Loucy (cell line): ENCODE measurements at regions not wholly inside any gene's neighbourhood (a gene's known extent, or its start where the extent isn't known, plus 50 kb on each side); places are given as distances from the start of the nearest gene placed in this dataset.

Source experiments
- CTCF ChIP-seq: fragments of 200-600 bp; sonication (generic); conservative IDR thresholded peaks from 2 replicates; pipeline ENCODE4 v1.5.1; 2014; ENCODE audit warnings: mild to moderate bottlenecking, antibody characterized with exemption, low read length
- EZH2phosphoT487 ChIP-seq: fragments of 200-600 bp; IDR thresholded peaks from 2 replicates; pipeline ENCODE4 v1.6.1; 2018; ENCODE audit warnings: antibody characterized with exemption, mild to moderate bottlenecking, moderate library complexity, borderline replicate concordance

- no peak for TF ChIP-seq CTCF
- no peak for TF ChIP-seq EZH2phosphoT487
Observed at GRCh38 chr12:14219156-14219555, 146.3 kb upstream of the ATF7IP start.
